DMS 273 (cell line): ENCODE measurements at regions not wholly inside any gene's neighbourhood (a gene's known extent, or its start where the extent isn't known, plus 50 kb on each side); places are given as distances from the start of the nearest gene placed in this dataset.
A peak's percentile ranks its signal among the peaks of the same experiment; 100 is the strongest.
"Not testable (repeated sequence)": the region's sequence is repeated elsewhere in the genome, so short reads cannot be mapped to it uniquely, and the experiment has no call there.

ENCODE experiments used
- DNase-seq: peaks from one replicate; lab custom pipeline; 2025; ENCODE audit not compliant: unreplicated experiment; lab: John Stamatoyannopoulos, UW

GRCh38 chr5:87665166-87665565 lies 252.4 kb upstream of the CCNH start:
- DNase-seq = no peak

- DNase-seq = no peak
Measured at GRCh38 chr5:87661784-87662566, 249.2 kb upstream of the CCNH start.

- no peak for DNase-seq
Measured at GRCh38 chr5:87653242-87653641, 240.5 kb upstream of the CCNH start.

DNA sequence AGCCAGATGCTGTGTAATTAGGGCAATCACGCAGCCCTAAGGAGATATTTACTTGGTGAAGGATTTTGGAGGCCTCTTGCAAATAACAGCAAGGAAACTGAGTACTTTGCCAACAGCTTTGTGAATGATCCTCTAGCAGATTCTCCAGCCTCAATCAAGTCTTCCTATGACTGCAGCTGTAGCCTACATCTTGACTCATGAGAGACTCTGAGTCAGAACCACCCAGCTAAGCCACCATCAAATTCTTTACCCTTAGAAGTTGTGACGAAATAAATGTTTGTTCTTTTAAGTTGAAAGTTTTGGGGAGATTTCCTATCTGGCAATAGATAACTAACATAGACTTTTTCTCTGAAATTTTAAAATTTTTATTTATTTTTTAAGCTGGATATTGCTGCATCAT lies 237.6 kb upstream of the CCNH start:
- DNase-seq = peak; percentile 23

GRCh38 chr5:87649455-87649854 lies 236.7 kb upstream of the CCNH start:
- no peak for DNase-seq

DNA sequence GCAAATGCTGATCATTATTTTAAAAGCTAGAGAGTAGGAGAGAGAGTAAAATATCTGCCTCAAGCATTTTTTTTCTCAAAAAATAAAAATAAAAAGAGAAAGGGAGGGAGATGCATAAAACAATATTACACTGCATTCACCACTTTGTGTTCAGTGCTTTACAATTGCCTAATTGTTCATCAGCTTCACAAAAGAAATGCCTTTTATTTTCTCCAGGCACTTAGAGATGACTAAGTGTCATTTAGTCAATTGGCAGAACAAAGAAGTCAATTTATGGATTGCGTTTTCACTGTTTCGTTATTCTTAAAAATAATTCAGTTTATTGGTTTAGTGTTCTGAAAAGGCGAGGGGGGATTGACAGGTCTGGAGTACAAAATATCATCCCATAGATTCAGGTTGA lies 232.5 kb upstream of the CCNH start:
- DNase-seq = no peak

DNA sequence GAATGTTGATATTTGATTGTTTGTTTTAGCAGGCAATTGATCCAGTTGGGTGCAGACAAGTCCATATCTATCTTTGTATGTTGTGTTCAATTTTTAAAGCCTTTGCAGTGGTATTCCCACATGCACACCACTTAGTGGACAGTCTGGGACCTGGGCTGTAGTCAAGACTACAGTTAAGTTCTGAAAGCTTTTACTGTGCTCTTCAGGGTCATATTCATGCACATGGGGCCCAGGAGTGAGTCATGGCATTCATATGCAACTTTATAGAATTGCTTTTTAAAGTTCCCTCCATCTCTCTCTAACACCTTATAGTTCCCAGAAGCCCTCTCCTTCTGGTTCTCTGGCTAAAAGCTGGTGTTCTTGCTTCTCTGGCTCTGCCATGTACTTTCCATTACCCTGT lies 228.2 kb upstream of the CCNH start:
- no peak for DNase-seq

DNA sequence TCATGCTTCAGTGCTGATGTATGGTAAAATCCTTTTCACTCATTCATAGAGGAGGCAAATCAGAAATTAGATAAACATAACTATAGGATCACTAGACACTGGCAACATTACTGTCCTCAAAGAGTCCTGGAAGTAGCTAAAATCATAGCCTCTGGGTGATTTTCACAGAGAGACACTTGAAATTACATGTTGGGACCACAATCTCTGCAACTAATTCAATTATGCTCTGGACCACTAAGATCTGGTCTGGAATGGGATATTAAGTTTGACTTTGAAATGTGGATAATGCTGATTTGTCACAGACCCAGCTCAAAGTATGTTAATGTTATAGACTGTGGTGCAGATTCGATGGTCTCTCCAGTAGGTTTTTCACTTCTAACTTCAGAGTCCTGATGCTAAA lies 214.6 kb upstream of the CCNH start:
- DNase-seq = no peak

GRCh38 chr5:87608385-87608784 lies 195.7 kb upstream of the CCNH start:
- no peak for DNase-seq

GRCh38 chr5:87605663-87606062 lies 192.9 kb upstream of the CCNH start:
- no peak for DNase-seq

- DNase-seq = no peak
Measured at GRCh38 chr5:87599778-87600177, 187.0 kb upstream of the CCNH start.

- DNase-seq = no peak
Measured at GRCh38 chr5:87598460-87598859, 185.7 kb upstream of the CCNH start.

DNA sequence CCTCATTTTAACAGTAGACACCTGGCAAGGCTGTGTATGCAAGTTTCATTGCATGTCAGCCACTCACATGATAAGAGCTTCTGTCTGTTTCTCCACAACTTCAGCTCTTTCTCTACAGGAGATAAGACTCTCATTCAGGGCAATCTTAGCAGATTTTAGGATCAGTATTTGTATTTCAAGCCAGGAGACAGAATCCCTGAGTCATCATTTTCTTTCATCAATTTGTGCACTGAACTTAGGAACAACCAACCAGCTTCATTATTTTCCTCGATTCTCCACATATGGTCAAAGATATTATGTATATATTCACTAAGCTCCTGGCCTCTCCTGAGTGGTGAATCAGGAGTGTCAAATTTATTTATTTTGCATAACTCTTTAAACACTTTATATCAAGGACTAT lies 181.8 kb upstream of the CCNH start:
- DNase-seq = no peak

DNA sequence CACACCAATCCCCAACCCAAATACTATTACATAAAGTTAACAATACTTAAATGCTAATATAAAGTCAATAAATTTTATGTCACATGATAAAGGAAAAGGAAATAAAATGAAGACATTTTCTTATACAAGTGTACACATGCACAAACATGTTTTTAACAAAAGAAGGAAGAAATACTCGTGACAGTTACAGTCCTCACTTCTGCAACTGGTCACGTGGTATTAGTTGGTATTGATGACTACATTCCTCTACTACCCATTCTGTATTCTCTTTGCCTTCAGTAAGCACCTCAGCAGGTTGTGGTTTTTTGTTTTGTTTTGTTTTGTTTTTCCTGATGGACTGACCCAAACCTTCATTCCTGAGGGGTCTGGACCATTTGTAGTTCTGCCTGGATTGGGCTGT lies 176.9 kb upstream of the CCNH start:
- DNase-seq = no peak

GRCh38 chr5:87588316-87588715 lies 175.6 kb upstream of the CCNH start:
- DNase-seq = no peak

- DNase-seq = not testable (repeated sequence)
Measured at GRCh38 chr5:87583704-87584103, 171.0 kb upstream of the CCNH start.

- no peak for DNase-seq
Measured at GRCh38 chr5:87582149-87582548, 169.4 kb upstream of the CCNH start.

DNA sequence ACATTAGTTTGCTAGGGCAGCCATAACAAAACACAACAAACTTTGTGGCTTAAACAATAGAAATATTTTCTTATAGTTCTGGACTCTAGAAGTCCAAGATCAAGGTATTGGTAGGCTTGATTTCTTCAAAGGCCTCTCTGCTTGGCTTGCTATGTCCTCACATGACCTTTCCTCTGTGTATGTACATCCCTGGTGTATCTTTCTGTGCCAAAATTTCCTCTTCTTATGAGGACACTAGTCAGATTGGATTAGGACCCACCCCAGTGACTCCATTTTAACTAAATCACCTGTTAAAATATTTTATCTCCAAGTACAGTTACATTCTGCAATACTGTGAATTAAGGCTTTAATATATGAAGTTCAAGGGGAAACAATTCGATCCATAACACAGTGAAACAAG lies 168.9 kb upstream of the CCNH start:
- no peak for DNase-seq

- no peak for DNase-seq
Measured at GRCh38 chr5:87579678-87580077, 166.9 kb upstream of the CCNH start.

DNA sequence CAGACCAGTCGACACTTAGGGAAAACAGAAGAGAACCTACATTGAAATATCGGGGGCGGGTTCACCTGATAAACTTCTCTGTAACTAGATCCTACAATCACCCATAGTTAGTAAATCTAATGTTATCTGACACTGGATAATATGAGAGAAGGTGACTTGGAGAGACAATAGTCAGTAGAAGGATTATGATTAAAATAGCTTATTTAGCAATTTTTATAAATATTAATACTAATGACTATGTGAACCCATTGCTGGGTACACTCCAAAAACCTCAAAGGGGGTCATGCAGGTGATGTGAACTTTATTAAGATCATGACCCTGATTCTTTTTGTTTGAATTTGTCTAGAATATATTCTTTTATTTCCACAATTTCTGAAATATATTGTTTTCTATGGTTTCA lies 164.1 kb upstream of the CCNH start:
- no peak for DNase-seq

GRCh38 chr5:87576306-87576705 lies 163.6 kb upstream of the CCNH start:
- not testable (repeated sequence) for DNase-seq

- no peak for DNase-seq
Measured at GRCh38 chr5:87574106-87574505, 161.4 kb upstream of the CCNH start.

DNA sequence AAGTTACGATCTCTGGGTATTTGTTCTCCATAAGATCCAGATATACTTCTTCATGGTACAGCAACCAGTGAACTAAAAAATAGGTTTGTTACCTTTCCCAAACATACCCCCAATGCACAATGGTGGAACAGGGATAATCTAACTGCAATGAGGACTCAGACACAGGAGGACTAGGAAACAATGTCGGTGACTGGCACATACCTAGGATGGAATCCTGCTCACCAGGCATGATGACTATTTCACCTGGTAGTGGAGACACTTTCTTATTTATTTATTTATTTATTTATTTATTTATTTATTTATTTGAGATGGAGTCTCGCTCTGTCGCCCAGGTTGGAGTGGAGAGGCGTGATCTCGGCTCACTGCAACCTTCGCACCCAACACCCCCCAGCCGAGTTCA lies 159.9 kb upstream of the CCNH start:
- DNase-seq = no peak
